ENCODE measurements at regions not wholly inside any gene's neighbourhood (a gene's known extent, or its start where the extent isn't known, plus 50 kb on each side); places are given as distances from the start of the nearest gene placed in this dataset.

DNA sequence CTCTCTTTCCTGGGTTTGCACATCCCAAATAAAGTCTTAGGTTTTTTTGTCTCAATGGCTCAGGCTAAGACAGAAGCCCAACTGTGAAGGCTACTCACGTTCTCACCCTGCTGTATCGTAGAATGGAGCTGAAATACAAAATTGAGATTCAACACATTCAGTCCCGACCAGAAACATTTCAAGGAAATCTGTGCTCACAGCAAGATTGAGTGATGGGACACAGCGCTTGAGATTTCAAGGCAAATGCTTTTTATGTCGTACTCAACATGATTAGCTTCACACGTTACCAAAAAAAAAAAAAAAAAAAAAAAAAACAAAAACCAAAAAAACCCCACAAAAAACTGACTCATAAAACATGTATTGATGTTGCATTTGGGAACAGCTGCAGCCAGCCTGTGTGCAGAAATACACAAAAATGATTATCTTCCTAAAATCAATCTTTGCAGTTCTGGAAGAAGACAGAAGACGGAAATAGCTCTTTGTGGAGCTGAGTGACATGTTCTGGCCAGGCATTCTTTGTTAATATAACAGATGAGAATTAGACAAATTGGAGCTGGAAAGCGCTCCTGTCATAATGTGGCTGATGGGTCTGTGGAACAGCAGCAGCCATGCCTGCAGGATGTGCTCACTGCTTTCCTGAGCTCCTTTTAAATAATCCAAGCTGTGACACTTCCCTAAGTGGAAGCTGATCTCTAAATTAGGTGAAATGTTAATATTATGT, 453.2 kb downstream of the LPIN1 start:
- no peaks in the 10 kb centered on the region for H3K79me2 ChIP-seq (ENCODE audit: control insufficient read depth, insufficient read depth, low read length)
- no peak overlapping the region for H2AFZ ChIP-seq (ENCODE audit: low read depth, low read length)
- no peaks in the 10 kb centered on the region for H3K9me3 ChIP-seq (replicated peaks; ENCODE audit: control insufficient read depth, insufficient read depth, low read length)
- H3K4me3 ChIP-seq (replicated peaks in 1 of 3; ENCODE audit: insufficient read depth in 1 of 3, low read depth in 1 of 3, low read length in 3 of 3), result no peak overlapping the region
- H3K9me1 ChIP-seq (replicated peaks; ENCODE audit: control insufficient read depth, extremely low read depth, insufficient read depth, low read length), result no peaks in the 10 kb centered on the region
- no peak overlapping the region for H3K9ac ChIP-seq (replicated peaks; ENCODE audit: extremely low read depth, insufficient read depth, low read length)
- H3K4me2 ChIP-seq (ENCODE audit: insufficient read depth, low read length), result no peak overlapping the region
- ChIA-PET POLR2A (interaction anchor here (0.6 kb wide), 1 partner anchor 373 kb away, joined by 4 read pairs; no protein-coding TSS in a partner anchor), CTCF (interaction anchor here (1.2 kb wide), 1 partner anchor 13 kb away, joined by 3 read pairs; no protein-coding TSS in a partner anchor)
- no peaks in the 10 kb centered on the region for H3K27me3 ChIP-seq (ENCODE audit: control insufficient read depth in 2 of 2, insufficient read depth in 2 of 2, low read length in 2 of 2)
- no peaks in the 10 kb centered on the region for H4K20me1 ChIP-seq (replicated peaks; ENCODE audit: control insufficient read depth, extremely low read depth, insufficient read depth, low read length)
- no TSS peak for BruUV-seq (replicated peaks)
- intact Hi-C loops (cut with micrococcal nuclease), result no loop called here
- H3K36me3 ChIP-seq (ENCODE audit: control insufficient read depth in 2 of 2, extremely low read depth in 1 of 2, insufficient read depth in 2 of 2, low read length in 2 of 2), result no peaks in the 10 kb centered on the region
- FAIRE-seq (peak; percentile 50), DNase-seq (ENCODE audit: low read depth, low spot score) (no peak)
- TF ChIP-seq, protein P1, sequence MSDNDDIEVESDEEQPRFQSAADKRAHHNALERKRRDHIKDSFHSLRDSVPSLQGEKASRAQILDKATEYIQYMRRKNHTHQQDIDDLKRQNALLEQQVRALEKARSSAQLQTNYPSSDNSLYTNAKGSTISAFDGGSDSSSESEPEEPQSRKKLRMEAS (IDR thresholded peaks at IDR 0.05; ENCODE audit: insufficient read depth, insufficient read length), result no peak
- H3K4me1 ChIP-seq (ENCODE audit: control insufficient read depth, extremely low read depth, insufficient read depth, low read length), result no peaks in the 10 kb centered on the region
- no peak overlapping the region for H3K27ac ChIP-seq (ENCODE audit: insufficient read depth, low read depth, low read length)
- dilution Hi-C loops (cut with MboI; ENCODE audit: extremely low pct_ligation_motif_present, low sequenced_read_pairs), result no loop called here

DNA sequence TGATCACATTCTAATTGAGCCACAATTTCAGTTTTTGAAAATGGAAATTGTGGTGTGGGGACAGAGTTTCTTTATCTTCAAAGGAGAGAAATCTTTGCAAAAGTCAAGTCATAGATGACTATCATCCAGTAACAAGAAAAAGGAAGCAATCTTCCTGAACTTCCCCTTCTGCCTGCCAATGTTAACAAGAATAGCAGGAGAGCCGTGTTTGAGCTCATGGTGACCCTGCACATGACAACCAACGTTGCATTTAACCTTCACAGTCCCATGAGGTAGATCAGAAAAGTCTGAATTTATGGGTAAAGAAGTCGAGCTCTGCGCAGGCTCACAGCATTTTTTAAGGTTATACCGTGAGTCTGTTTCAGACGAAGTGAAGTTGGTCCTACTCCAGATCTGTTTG, 454.9 kb downstream of the LPIN1 start:
- Histone ChIP-seq H3K36me3 (ENCODE audit: control insufficient read depth in 2 of 2, extremely low read depth in 1 of 2, insufficient read depth in 2 of 2, low read length in 2 of 2) (no peaks in the 10 kb centered on the region), H3K79me2 (ENCODE audit: control insufficient read depth, insufficient read depth, low read length) (no peaks in the 10 kb centered on the region), H2AFZ (ENCODE audit: low read depth, low read length) (no peak overlapping the region), H3K9ac (replicated peaks; ENCODE audit: extremely low read depth, insufficient read depth, low read length) (no peak overlapping the region), H4K20me1 (replicated peaks; ENCODE audit: control insufficient read depth, extremely low read depth, insufficient read depth, low read length) (no peaks in the 10 kb centered on the region), H3K27ac (ENCODE audit: insufficient read depth, low read depth, low read length) (no peak overlapping the region), H3K4me3 (replicated peaks in 1 of 3; ENCODE audit: insufficient read depth in 1 of 3, low read depth in 1 of 3, low read length in 3 of 3) (no peak overlapping the region), H3K9me1 (replicated peaks; ENCODE audit: control insufficient read depth, extremely low read depth, insufficient read depth, low read length) (no peaks in the 10 kb centered on the region), H3K27me3 (ENCODE audit: control insufficient read depth in 2 of 2, insufficient read depth in 2 of 2, low read length in 2 of 2) (no peaks in the 10 kb centered on the region), H3K4me1 (ENCODE audit: control insufficient read depth, extremely low read depth, insufficient read depth, low read length) (no peaks in the 10 kb centered on the region), H3K4me2 (ENCODE audit: insufficient read depth, low read length) (no peak overlapping the region), H3K9me3 (replicated peaks; ENCODE audit: control insufficient read depth, insufficient read depth, low read length) (no peaks in the 10 kb centered on the region)
- BruUV-seq (replicated peaks), result no TSS peak
- DNase-seq (ENCODE audit: low read depth, low spot score), result no peak
- dilution Hi-C loops (cut with MboI; ENCODE audit: extremely low pct_ligation_motif_present, low sequenced_read_pairs), result no loop called here
- CTCF ChIA-PET, result interaction anchor here (0.6 kb wide), 1 partner anchor 516 kb away, joined by 3 read pairs; no protein-coding TSS in a partner anchor
- no peak for FAIRE-seq
- TF ChIP-seq JUN (IDR thresholded peaks at IDR 0.05; ENCODE audit: borderline replicate concordance, insufficient read depth, insufficient read length, low read depth) (no peak), FOS (IDR thresholded peaks at IDR 0.05; ENCODE audit: borderline replicate concordance, insufficient read depth, low read length) (no peak)
- intact Hi-C loops (cut with micrococcal nuclease), result no loop called here
- POLR2A ChIA-PET, result no interaction called here

All from endothelial cell of umbilical vein (primary cell).